PFSK-1 (cell line): ENCODE measurements at regions not wholly inside any gene's neighbourhood (a gene's known extent, or its start where the extent isn't known, plus 50 kb on each side); places are given as distances from the start of the nearest gene placed in this dataset.

Experiments
- FOXP2 ChIP-seq: optimal IDR thresholded peaks from 2 replicates; pipeline ENCODE3; 2011; ENCODE audit warnings: borderline replicate concordance, control low read depth, inconsistent platforms; ENCODE audit not compliant: insufficient read depth; ENCODE audit errors: extremely low read length, extremely low read depth
- POLR2AphosphoS5 ChIP-seq: IDR thresholded peaks from 2 replicates; pipeline ENCODE4 v1.6.1; 2012; ENCODE audit warnings: low read depth, mild to moderate bottlenecking, control low read depth, low read length, moderate library complexity
- REST ChIP-seq, 2 experiments: IDR thresholded peaks; 2 replicates each; pipeline versions ENCODE4 v1.6.1 to v1.8.0; 2011 to 2012; ENCODE audit warnings: low read depth in 2 of 2, low read length in 2 of 2, control low read depth in 1 of 2, inconsistent platforms in 1 of 2, mild to moderate bottlenecking in 1 of 2, moderate library complexity in 1 of 2; ENCODE audit not compliant: insufficient read depth in 1 of 2
- SIN3A ChIP-seq: IDR thresholded peaks from 2 replicates; pipeline ENCODE4 v1.6.1; 2012; ENCODE audit warnings: mild to moderate bottlenecking, low read length, moderate library complexity, borderline replicate concordance; ENCODE audit not compliant: insufficient read depth
- TAF1 ChIP-seq: IDR thresholded peaks from 2 replicates; pipeline ENCODE4 v1.6.1; 2012; ENCODE audit warnings: low read length, control low read depth, borderline replicate concordance; ENCODE audit not compliant: insufficient read depth

- TF ChIP-seq TAF1 (no peak), SIN3A (no peak), FOXP2 (no peak), REST (IDR thresholded peaks at IDR 0.05; ENCODE audit: insufficient read depth in 1 of 2, low read depth in 2 of 2, low read length in 2 of 2) (no peak), POLR2AphosphoS5 (no peak)
Observed at GRCh38 chr5:30698217-30698616, 495.3 kb upstream of the CDH6 start.

- TF ChIP-seq TAF1 (no peak), SIN3A (no peak), REST (IDR thresholded peaks at IDR 0.05; ENCODE audit: insufficient read depth in 1 of 2, low read depth in 2 of 2, low read length in 2 of 2) (no peak), FOXP2 (no peak), POLR2AphosphoS5 (no peak)
Observed at GRCh38 chr5:30693326-30693725, 500.2 kb upstream of the CDH6 start.

- TF ChIP-seq REST (IDR thresholded peaks at IDR 0.05; ENCODE audit: insufficient read depth in 1 of 2, low read depth in 2 of 2, low read length in 2 of 2): no peak
- no peak for TF ChIP-seq POLR2AphosphoS5
- TF ChIP-seq TAF1: no peak
- TF ChIP-seq FOXP2: no peak
- TF ChIP-seq SIN3A: no peak
Observed at GRCh38 chr5:30690931-30691330, 502.6 kb upstream of the CDH6 start.

GRCh38 chr5:30687461-30687860 is 506.0 kb upstream of the CDH6 start:
- TF ChIP-seq SIN3A: no peak
- TF ChIP-seq FOXP2: no peak
- TF ChIP-seq REST (IDR thresholded peaks at IDR 0.05; ENCODE audit: insufficient read depth in 1 of 2, low read depth in 2 of 2, low read length in 2 of 2): no peak
- no peak for TF ChIP-seq TAF1
- no peak for TF ChIP-seq POLR2AphosphoS5

GRCh38 chr5:30686530-30686929 is 507.0 kb upstream of the CDH6 start:
- TF ChIP-seq TAF1 (no peak), SIN3A (no peak), REST (IDR thresholded peaks at IDR 0.05; ENCODE audit: insufficient read depth in 1 of 2, low read depth in 2 of 2, low read length in 2 of 2) (no peak), POLR2AphosphoS5 (no peak), FOXP2 (no peak)
